ENCODE measurements at regions not wholly inside any gene's neighbourhood (a gene's known extent, or its start where the extent isn't known, plus 50 kb on each side); places are given as distances from the start of the nearest gene placed in this dataset.
A peak's percentile ranks its signal among the peaks of the same experiment; 100 is the strongest.

DNA sequence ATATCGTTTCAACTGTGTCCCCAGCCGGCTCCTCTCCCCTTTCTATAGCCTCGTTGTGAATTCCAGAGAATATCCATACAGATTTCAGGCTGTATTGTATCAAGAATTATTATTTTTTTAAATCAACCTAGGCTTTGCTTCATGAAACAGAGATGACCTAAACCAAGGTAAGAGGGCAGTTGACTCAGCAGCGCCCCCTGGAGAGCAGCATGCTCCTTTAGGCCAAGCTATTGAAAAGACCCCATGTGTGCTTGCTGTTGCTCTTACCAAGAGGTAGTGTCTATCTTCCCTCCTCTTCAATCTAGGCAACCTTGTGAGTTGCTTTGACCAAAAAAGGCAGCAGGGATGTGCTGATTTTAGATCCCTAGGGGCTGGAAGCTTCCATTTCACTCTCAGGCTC, 426.7 kb upstream of the SMIM21 start:
- H3K9ac ChIP-seq (ENCODE audit: low read length) = no peak overlapping the region
- no peak overlapping the region for H2AFZ ChIP-seq (ENCODE audit: low read depth, low read length)
- DNase-seq (ENCODE audit: low read depth) (no peak), FAIRE-seq (no peak)
- no peaks in the 10 kb centered on the region for H4K20me1 ChIP-seq (ENCODE audit: insufficient read depth, low read length)
- Mint-ChIP-seq H3K27ac (ENCODE audit: unreplicated experiment) (no peak overlapping the region), H3K4me3 (ENCODE audit: unreplicated experiment) (no peak overlapping the region), H3K4me1 (ENCODE audit: low read depth, unreplicated experiment) (no peaks in the 10 kb centered on the region), H3K27me3 (ENCODE audit: low read depth, unreplicated experiment) (no peaks in the 10 kb centered on the region), H3K9me3 (ENCODE audit: unreplicated experiment) (no peaks in the 10 kb centered on the region), H3K36me3 (ENCODE audit: low read depth, unreplicated experiment) (no peaks in the 10 kb centered on the region)
- H3K27me3 ChIP-seq (ENCODE audit: insufficient read depth, low read length) = no peaks in the 10 kb centered on the region
- TF ChIP-seq, protein P1, sequence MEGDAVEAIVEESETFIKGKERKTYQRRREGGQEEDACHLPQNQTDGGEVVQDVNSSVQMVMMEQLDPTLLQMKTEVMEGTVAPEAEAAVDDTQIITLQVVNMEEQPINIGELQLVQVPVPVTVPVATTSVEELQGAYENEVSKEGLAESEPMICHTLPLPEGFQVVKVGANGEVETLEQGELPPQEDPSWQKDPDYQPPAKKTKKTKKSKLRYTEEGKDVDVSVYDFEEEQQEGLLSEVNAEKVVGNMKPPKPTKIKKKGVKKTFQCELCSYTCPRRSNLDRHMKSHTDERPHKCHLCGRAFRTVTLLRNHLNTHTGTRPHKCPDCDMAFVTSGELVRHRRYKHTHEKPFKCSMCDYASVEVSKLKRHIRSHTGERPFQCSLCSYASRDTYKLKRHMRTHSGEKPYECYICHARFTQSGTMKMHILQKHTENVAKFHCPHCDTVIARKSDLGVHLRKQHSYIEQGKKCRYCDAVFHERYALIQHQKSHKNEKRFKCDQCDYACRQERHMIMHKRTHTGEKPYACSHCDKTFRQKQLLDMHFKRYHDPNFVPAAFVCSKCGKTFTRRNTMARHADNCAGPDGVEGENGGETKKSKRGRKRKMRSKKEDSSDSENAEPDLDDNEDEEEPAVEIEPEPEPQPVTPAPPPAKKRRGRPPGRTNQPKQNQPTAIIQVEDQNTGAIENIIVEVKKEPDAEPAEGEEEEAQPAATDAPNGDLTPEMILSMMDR (IDR thresholded peaks at IDR 0.05; ENCODE audit: insufficient read depth, low read depth, low read length) = peak; percentile 5
- TF ChIP-seq EZH2 (IDR thresholded peaks at IDR 0.05; ENCODE audit: insufficient read depth, low read length) = no peak
- H3K27ac ChIP-seq (ENCODE audit: low read depth, low read length) = no peak overlapping the region
- no peak overlapping the region for H3K4me2 ChIP-seq (ENCODE audit: low read length)
- H3K9me3 ChIP-seq (ENCODE audit: insufficient read depth, low read depth, low read length) = no peaks in the 10 kb centered on the region
- H3K4me3 ChIP-seq (ENCODE audit: insufficient read depth, low read depth, low read length) = no peak overlapping the region
- no peaks in the 10 kb centered on the region for H3K4me1 ChIP-seq (ENCODE audit: insufficient read depth, low read length)
- H3K36me3 ChIP-seq (ENCODE audit: insufficient read depth, low read length) = no peaks in the 10 kb centered on the region
- no peaks in the 10 kb centered on the region for H3K79me2 ChIP-seq (ENCODE audit: insufficient read depth, low read length)

DNA sequence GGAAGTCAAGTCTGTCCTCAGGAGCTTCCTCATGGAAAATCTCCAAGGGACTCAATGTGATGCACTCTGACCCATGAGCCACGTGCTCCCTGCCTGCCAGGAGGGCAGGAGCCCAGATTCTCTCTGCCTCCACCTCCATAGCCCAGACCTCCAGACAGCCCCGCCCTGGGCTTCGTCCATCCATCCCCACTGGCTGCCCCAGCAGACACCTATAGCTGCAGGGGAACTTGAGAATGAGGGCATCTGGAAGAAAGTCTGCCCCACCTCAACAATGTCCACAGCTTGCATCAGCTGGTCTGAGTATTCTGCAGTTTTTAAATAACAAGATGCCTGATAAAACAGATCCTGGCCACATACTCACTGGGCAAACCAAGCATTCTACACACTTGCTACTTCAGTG, 418.8 kb upstream of the SMIM21 start:
- Mint-ChIP-seq H3K27ac (ENCODE audit: unreplicated experiment) (no peak overlapping the region), H3K9me3 (ENCODE audit: unreplicated experiment) (no peaks in the 10 kb centered on the region), H3K27me3 (ENCODE audit: low read depth, unreplicated experiment) (no peaks in the 10 kb centered on the region), H3K4me1 (ENCODE audit: low read depth, unreplicated experiment) (no peaks in the 10 kb centered on the region), H3K36me3 (ENCODE audit: low read depth, unreplicated experiment) (no peaks in the 10 kb centered on the region), H3K4me3 (ENCODE audit: unreplicated experiment) (no peak overlapping the region)
- no peaks in the 10 kb centered on the region for H3K9me3 ChIP-seq (ENCODE audit: insufficient read depth, low read depth, low read length)
- TF ChIP-seq, protein P1 (IDR thresholded peaks at IDR 0.05; ENCODE audit: insufficient read depth, low read depth, low read length) = no peak
- no peak for TF ChIP-seq EZH2 (IDR thresholded peaks at IDR 0.05; ENCODE audit: insufficient read depth, low read length)
- DNase-seq (ENCODE audit: low read depth) (no peak), FAIRE-seq (no peak)
- no peak overlapping the region for H2AFZ ChIP-seq (ENCODE audit: low read depth, low read length)
- H3K27ac ChIP-seq (ENCODE audit: low read depth, low read length) = no peak overlapping the region
- no peaks in the 10 kb centered on the region for H3K79me2 ChIP-seq (ENCODE audit: insufficient read depth, low read length)
- no peak overlapping the region for H3K4me3 ChIP-seq (ENCODE audit: insufficient read depth, low read depth, low read length)
- H3K4me2 ChIP-seq (ENCODE audit: low read length) = no peak overlapping the region
- no peaks in the 10 kb centered on the region for H3K27me3 ChIP-seq (ENCODE audit: insufficient read depth, low read length)
- H3K4me1 ChIP-seq (ENCODE audit: insufficient read depth, low read length) = no peaks in the 10 kb centered on the region
- H3K9ac ChIP-seq (ENCODE audit: low read length) = no peak overlapping the region
- no peaks in the 10 kb centered on the region for H4K20me1 ChIP-seq (ENCODE audit: insufficient read depth, low read length)
- no peaks in the 10 kb centered on the region for H3K36me3 ChIP-seq (ENCODE audit: insufficient read depth, low read length)

DNA sequence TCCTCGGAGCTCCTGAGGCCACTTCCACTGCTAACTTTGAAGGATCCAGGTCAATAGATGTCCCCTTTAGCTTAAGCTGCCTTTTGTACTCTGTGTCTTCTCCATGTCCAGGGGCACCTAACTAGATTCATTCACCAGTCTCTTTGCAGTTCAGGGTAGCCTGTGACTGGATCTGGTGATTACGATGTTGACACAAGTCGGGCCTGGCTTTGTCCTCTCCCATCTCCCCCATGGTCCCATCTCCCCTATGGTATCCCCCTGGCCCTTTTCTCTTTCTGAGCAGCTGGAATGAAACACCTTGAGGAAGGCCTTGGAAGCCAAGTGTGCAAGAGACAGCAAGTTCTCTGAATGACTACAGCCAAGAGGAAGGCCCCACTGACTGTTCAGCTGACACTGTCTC, 417.9 kb upstream of the SMIM21 start:
- TF ChIP-seq EZH2 (IDR thresholded peaks at IDR 0.05; ENCODE audit: insufficient read depth, low read length) = no peak
- no peak overlapping the region for H3K4me3 ChIP-seq (ENCODE audit: insufficient read depth, low read depth, low read length)
- H3K4me1 ChIP-seq (ENCODE audit: insufficient read depth, low read length) = no peaks in the 10 kb centered on the region
- Mint-ChIP-seq H3K27ac (ENCODE audit: unreplicated experiment) (no peak overlapping the region), H3K36me3 (ENCODE audit: low read depth, unreplicated experiment) (no peaks in the 10 kb centered on the region), H3K27me3 (ENCODE audit: low read depth, unreplicated experiment) (no peaks in the 10 kb centered on the region), H3K4me1 (ENCODE audit: low read depth, unreplicated experiment) (no peaks in the 10 kb centered on the region), H3K4me3 (ENCODE audit: unreplicated experiment) (no peak overlapping the region), H3K9me3 (ENCODE audit: unreplicated experiment) (no peaks in the 10 kb centered on the region)
- no peaks in the 10 kb centered on the region for H3K27me3 ChIP-seq (ENCODE audit: insufficient read depth, low read length)
- H3K4me2 ChIP-seq (ENCODE audit: low read length) = no peak overlapping the region
- H3K36me3 ChIP-seq (ENCODE audit: insufficient read depth, low read length) = no peaks in the 10 kb centered on the region
- no peak for DNase-seq (ENCODE audit: low read depth)
- no peak overlapping the region for H3K27ac ChIP-seq (ENCODE audit: low read depth, low read length)
- no peaks in the 10 kb centered on the region for H3K79me2 ChIP-seq (ENCODE audit: insufficient read depth, low read length)
- H3K9ac ChIP-seq (ENCODE audit: low read length) = no peak overlapping the region
- no peak for FAIRE-seq
- H2AFZ ChIP-seq (ENCODE audit: low read depth, low read length) = no peak overlapping the region
- no peaks in the 10 kb centered on the region for H4K20me1 ChIP-seq (ENCODE audit: insufficient read depth, low read length)
- no peaks in the 10 kb centered on the region for H3K9me3 ChIP-seq (ENCODE audit: insufficient read depth, low read depth, low read length)

All from astrocyte (in vitro differentiated cells and primary cell).